Gastroesophageal sphincter (tissue), 3 donors: ENCODE measurements at regions not wholly inside any gene's neighbourhood (a gene's known extent, or its start where the extent isn't known, plus 50 kb on each side); places are given as distances from the start of the nearest gene placed in this dataset.

Experiments
- POLR2AphosphoS5 ChIP-seq: sonication (generic); formaldehyde crosslinking; IDR thresholded peaks from one replicate; pipeline ENCODE4 v1.6.1; 2017; ENCODE audit warnings: antibody characterized with exemption
- TF ChIP-seq, protein P1 (sequence below), 4 experiments: fragments of 200-600 bp in 2 of 4; fragments of 450-650 bp in 2 of 4; sonication (generic) in 1 of 4; IDR thresholded peaks; one replicate each; pipeline ENCODE4 v1.5.1; 2017 to 2019; ENCODE audit warnings: antibody characterized with exemption in 4 of 4, mild to moderate bottlenecking in 2 of 4, moderate library complexity in 2 of 4

GRCh38 chr10:52678611-52679010 lies 94.0 kb downstream of the MBL2 start:
- TF ChIP-seq POLR2AphosphoS5 = no peak
- TF ChIP-seq, protein P1, sequence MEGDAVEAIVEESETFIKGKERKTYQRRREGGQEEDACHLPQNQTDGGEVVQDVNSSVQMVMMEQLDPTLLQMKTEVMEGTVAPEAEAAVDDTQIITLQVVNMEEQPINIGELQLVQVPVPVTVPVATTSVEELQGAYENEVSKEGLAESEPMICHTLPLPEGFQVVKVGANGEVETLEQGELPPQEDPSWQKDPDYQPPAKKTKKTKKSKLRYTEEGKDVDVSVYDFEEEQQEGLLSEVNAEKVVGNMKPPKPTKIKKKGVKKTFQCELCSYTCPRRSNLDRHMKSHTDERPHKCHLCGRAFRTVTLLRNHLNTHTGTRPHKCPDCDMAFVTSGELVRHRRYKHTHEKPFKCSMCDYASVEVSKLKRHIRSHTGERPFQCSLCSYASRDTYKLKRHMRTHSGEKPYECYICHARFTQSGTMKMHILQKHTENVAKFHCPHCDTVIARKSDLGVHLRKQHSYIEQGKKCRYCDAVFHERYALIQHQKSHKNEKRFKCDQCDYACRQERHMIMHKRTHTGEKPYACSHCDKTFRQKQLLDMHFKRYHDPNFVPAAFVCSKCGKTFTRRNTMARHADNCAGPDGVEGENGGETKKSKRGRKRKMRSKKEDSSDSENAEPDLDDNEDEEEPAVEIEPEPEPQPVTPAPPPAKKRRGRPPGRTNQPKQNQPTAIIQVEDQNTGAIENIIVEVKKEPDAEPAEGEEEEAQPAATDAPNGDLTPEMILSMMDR (IDR thresholded peaks at IDR 0.05) = no peak
